Liver (tissue), 8 donors: ENCODE measurements at regions not wholly inside any gene's neighbourhood (a gene's known extent, or its start where the extent isn't known, plus 50 kb on each side); places are given as distances from the start of the nearest gene placed in this dataset.

Experiments used
- DNase-seq: peaks from one replicate; pipeline ENCODE4 v3.0.0-alpha.2; 2017; ENCODE audit warnings: low spot score
- H3K27ac ChIP-seq, 2 donors: one replicate each; pipeline ENCODE4 v1.7.0; 2013; ENCODE audit warnings: inconsistent platforms in 2 of 2, low read length in 2 of 2, control low read depth in 1 of 2, low read depth in 1 of 2, mild to moderate bottlenecking in 1 of 2
- H3K27me3 ChIP-seq, 4 donors: one replicate each; pipeline versions ENCODE4 v1.6.1 to v1.7.0; 2013; ENCODE audit warnings: low read length in 3 of 4, inconsistent platforms in 1 of 4, mild to moderate bottlenecking in 1 of 4, moderate library complexity in 1 of 4; ENCODE audit not compliant: control insufficient read depth in 4 of 4, insufficient read depth in 4 of 4
- H3K36me3 ChIP-seq, 4 donors: one replicate each; pipeline versions ENCODE4 v1.6.1 to v1.7.0; 2013; ENCODE audit warnings: low read length in 3 of 4, mild to moderate bottlenecking in 3 of 4, low read depth in 1 of 4, moderate library complexity in 1 of 4; ENCODE audit not compliant: control insufficient read depth in 4 of 4, insufficient read depth in 3 of 4
- H3K4me1 ChIP-seq, 4 donors: one replicate each; pipeline versions ENCODE4 v1.6.1 to v1.7.0; 2013; ENCODE audit warnings: low read length in 3 of 4, mild to moderate bottlenecking in 3 of 4, moderate library complexity in 1 of 4; ENCODE audit not compliant: control insufficient read depth in 4 of 4, insufficient read depth in 4 of 4
- H3K4me3 ChIP-seq, 3 donors: one replicate each; pipeline versions ENCODE4 v1.6.1 to v1.7.0; 2013; ENCODE audit warnings: low read length in 3 of 3, control low read depth in 1 of 3, low read depth in 1 of 3, mild to moderate bottlenecking in 1 of 3
- H3K9ac ChIP-seq, 2 donors: one replicate each; pipeline ENCODE4 v1.7.0; 2013; ENCODE audit warnings: low read length in 2 of 2, mild to moderate bottlenecking in 2 of 2, moderate library complexity in 2 of 2, control low read depth in 1 of 2, low read depth in 1 of 2
- H3K9me3 ChIP-seq, 4 donors: one replicate each; pipeline versions ENCODE4 v1.6.1 to v1.7.0; 2013; ENCODE audit warnings: low read length in 3 of 4; ENCODE audit not compliant: control insufficient read depth in 4 of 4
- EGR1 ChIP-seq, 2 donors: IDR thresholded peaks; 2 replicates each; pipeline ENCODE4 v1.6.1; 2016 to 2018; ENCODE audit warnings: antibody characterized with exemption in 2 of 2, low read depth in 2 of 2
- FOXA1 ChIP-seq: IDR thresholded peaks from 2 replicates; pipeline ENCODE4 v1.6.1; 2016; ENCODE audit warnings: antibody characterized with exemption
- FOXA2 ChIP-seq: IDR thresholded peaks from 2 replicates; pipeline ENCODE4 v1.6.1; 2016; ENCODE audit warnings: antibody characterized with exemption
- GABPA ChIP-seq, 2 donors: IDR thresholded peaks in 1 of 2; conservative IDR thresholded peaks in 1 of 2; 2 replicates each; pipeline ENCODE4 v1.6.1; 2016; ENCODE audit warnings: antibody characterized with exemption in 2 of 2, mild to moderate bottlenecking in 1 of 2, moderate library complexity in 1 of 2
- HNF4A ChIP-seq, 2 donors: conservative IDR thresholded peaks; 2 replicates each; pipeline ENCODE4 v1.6.1; 2016; ENCODE audit warnings: antibody characterized with exemption in 2 of 2, mild to moderate bottlenecking in 2 of 2
- JUND ChIP-seq, 2 donors: IDR thresholded peaks; 2 replicates each; pipeline ENCODE4 v1.6.1; 2016; ENCODE audit warnings: antibody characterized with exemption in 2 of 2
- NR2F2 ChIP-seq: IDR thresholded peaks from 2 replicates; pipeline ENCODE4 v1.6.1; 2016; ENCODE audit warnings: antibody characterized with exemption
- RAD21 ChIP-seq, 2 donors: IDR thresholded peaks; 2 replicates each; pipeline ENCODE4 v1.6.1; 2016; ENCODE audit warnings: antibody characterized with exemption in 2 of 2, mild to moderate bottlenecking in 2 of 2
- RXRA ChIP-seq, 2 donors: IDR thresholded peaks; 2 replicates each; pipeline ENCODE4 v1.6.1; 2017 to 2018; ENCODE audit warnings: antibody characterized with exemption in 2 of 2, mild to moderate bottlenecking in 1 of 2
- SP1 ChIP-seq: IDR thresholded peaks from 2 replicates; pipeline ENCODE4 v1.6.1; 2018; ENCODE audit warnings: antibody characterized with exemption, mild to moderate bottlenecking
- TAF1 ChIP-seq: conservative IDR thresholded peaks from 2 replicates; pipeline ENCODE4 v1.6.1; 2016; ENCODE audit warnings: antibody characterized with exemption, mild to moderate bottlenecking
- YY1 ChIP-seq: IDR thresholded peaks from 2 replicates; pipeline ENCODE4 v1.6.1; 2016; ENCODE audit warnings: antibody characterized with exemption, mild to moderate bottlenecking
- WGBS: extraction: QIAGEN DNeasy Blood & Tissue Kit; methylation state at CpG from one replicate; pipeline ENCODE4 v1.1.7; 2013; 5-methylcytosine and 5-hydroxymethylcytosine counted together
- TF ChIP-seq, protein P1 (sequence below): IDR thresholded peaks from 2 replicates; pipeline ENCODE4 v1.6.1; 2016; ENCODE audit warnings: antibody characterized with exemption
- TF ChIP-seq, protein P2 (sequence below): IDR thresholded peaks from 2 replicates; pipeline ENCODE4 v1.6.1; 2016; ENCODE audit warnings: antibody characterized with exemption
- TF ChIP-seq, protein P3 (sequence below): IDR thresholded peaks from 2 replicates; pipeline ENCODE4 v1.6.1; 2016; ENCODE audit warnings: antibody characterized with exemption
- TF ChIP-seq, protein P4 (sequence below): IDR thresholded peaks from 2 replicates; pipeline ENCODE4 v1.6.1; 2016; ENCODE audit warnings: antibody characterized with exemption, mild to moderate bottlenecking
- TF ChIP-seq, protein P5 (sequence below): fragments of 150-350 bp; IDR thresholded peaks from 2 replicates; pipeline ENCODE4 v1.5.1; 2017; ENCODE audit warnings: improper control_type of control experiment, low read depth, low read length; ENCODE audit not compliant: missing input control
- donor health status: healthy.
- donor health status: healthy.
- donor health status: healthy.
- donor health status: healthy.
- donor health status: healthy.

DNA sequence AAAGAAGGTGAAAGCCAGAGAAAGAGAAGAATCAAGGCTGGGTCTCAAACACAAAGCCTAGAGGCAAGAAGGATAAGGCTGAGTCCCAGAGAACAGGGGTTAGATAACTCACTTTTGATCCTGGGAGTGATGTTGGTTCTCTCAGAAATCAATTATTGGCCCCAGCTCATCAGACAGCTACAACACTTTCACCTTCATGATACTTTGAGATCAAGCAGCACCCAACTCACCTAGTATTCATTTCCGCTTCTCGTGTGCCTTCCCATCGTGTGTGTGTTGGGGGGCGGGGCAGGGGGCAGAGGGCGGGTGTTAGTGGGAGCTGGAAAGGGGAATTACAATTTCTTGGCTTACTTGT lies 92.2 kb upstream of the RAD23B start (continued):
- TF ChIP-seq, protein P1, sequence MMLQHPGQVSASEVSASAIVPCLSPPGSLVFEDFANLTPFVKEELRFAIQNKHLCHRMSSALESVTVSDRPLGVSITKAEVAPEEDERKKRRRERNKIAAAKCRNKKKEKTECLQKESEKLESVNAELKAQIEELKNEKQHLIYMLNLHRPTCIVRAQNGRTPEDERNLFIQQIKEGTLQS: no peak

DNA sequence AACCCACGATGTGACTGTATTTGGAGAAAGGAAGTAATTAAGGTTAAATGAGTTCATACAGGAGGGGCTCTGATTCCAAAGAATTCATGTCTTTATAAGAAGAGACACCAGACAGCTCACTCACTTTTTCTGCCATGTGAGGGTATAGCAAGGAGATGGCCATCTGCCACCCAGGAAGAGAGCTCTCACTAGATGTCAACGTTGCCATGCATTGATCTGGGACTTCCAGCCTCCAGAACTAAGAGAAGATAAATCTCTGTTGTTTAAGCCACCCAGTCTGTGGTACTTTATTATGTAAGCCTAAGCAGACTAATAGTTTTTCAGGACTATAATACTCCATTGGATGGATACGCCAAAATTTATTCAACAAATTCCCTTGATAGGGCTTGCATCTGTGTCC lies 89.8 kb upstream of the RAD23B start:
- no peaks in the 10 kb centered on the region for H3K27me3 ChIP-seq
- TF ChIP-seq EGR1 (IDR thresholded peaks at IDR 0.05; ENCODE audit: low read depth in 2 of 2): no peak
- no peak for TF ChIP-seq NR2F2
- TF ChIP-seq RXRA (IDR thresholded peaks at IDR 0.05): no peak
- TF ChIP-seq HNF4A (conservative IDR thresholded peaks at IDR 0.05): no peak
- TF ChIP-seq GABPA (IDR thresholded peaks at IDR 0.05 in 1 of 2, conservative IDR thresholded peaks at IDR 0.05 in 1 of 2): no peak
- TF ChIP-seq YY1: no peak
- no peak for TF ChIP-seq RAD21 (IDR thresholded peaks at IDR 0.05)
- TF ChIP-seq, protein P1: no peak
- TF ChIP-seq, protein P2, sequence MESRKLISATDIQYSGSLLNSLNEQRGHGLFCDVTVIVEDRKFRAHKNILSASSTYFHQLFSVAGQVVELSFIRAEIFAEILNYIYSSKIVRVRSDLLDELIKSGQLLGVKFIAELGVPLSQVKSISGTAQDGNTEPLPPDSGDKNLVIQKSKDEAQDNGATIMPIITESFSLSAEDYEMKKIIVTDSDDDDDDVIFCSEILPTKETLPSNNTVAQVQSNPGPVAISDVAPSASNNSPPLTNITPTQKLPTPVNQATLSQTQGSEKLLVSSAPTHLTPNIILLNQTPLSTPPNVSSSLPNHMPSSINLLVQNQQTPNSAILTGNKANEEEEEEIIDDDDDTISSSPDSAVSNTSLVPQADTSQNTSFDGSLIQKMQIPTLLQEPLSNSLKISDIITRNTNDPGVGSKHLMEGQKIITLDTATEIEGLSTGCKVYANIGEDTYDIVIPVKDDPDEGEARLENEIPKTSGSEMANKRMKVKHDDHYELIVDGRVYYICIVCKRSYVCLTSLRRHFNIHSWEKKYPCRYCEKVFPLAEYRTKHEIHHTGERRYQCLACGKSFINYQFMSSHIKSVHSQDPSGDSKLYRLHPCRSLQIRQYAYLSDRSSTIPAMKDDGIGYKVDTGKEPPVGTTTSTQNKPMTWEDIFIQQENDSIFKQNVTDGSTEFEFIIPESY: no peak
- no peak for TF ChIP-seq SP1
- TF ChIP-seq, protein P3, sequence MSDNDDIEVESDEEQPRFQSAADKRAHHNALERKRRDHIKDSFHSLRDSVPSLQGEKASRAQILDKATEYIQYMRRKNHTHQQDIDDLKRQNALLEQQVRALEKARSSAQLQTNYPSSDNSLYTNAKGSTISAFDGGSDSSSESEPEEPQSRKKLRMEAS: no peak
- no peak for TF ChIP-seq TAF1
- TF ChIP-seq FOXA1: no peak
- no peak overlapping the region for H3K27ac ChIP-seq
- no peaks in the 10 kb centered on the region for H3K36me3 ChIP-seq
- no peak overlapping the region for H3K9ac ChIP-seq
- H3K4me1 ChIP-seq: peaks cover 0 to 8% (median 5%) of the 10 kb centered on the region in 4 donors
- DNase-seq: no peak
- H3K9me3 ChIP-seq: no peaks in the 10 kb centered on the region
- H3K4me3 ChIP-seq: no peak overlapping the region
- WGBS: 65% methylated on average over 3 of the region's 3 CpGs

DNA sequence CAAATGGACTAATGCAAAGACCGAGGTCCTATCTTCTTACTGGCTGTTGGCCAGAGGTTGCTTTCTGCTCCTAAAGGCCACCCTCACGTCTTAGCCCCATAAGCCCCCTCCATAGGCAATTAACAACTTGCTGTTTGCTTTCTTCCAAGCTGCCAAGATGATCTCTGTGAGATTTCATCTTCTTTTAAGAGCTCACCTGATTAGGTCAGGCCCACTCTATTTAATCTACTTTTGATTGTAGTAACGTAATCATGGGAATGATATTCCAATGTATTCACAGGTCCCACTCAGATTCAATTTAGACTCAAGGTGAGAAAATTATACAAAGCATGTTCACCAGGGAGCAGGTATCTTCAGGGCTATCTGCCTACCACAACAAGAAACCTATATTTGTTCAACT lies 84.4 kb upstream of the RAD23B start:
- DNase-seq: no peak
- no peaks in the 10 kb centered on the region for H3K36me3 ChIP-seq
- H3K27me3 ChIP-seq: no peaks in the 10 kb centered on the region
- H3K4me3 ChIP-seq: no peak overlapping the region
- no peak for TF ChIP-seq YY1
- no peak for TF ChIP-seq TAF1
- TF ChIP-seq, protein P2: no peak
- no peak for TF ChIP-seq FOXA1
- no peak for TF ChIP-seq RAD21 (IDR thresholded peaks at IDR 0.05)
- no peak for TF ChIP-seq EGR1 (IDR thresholded peaks at IDR 0.05; ENCODE audit: low read depth in 2 of 2)
- no peak for TF ChIP-seq HNF4A (conservative IDR thresholded peaks at IDR 0.05)
- TF ChIP-seq RXRA (IDR thresholded peaks at IDR 0.05): no peak
- TF ChIP-seq GABPA (IDR thresholded peaks at IDR 0.05 in 1 of 2, conservative IDR thresholded peaks at IDR 0.05 in 1 of 2): no peak
- TF ChIP-seq, protein P4, sequence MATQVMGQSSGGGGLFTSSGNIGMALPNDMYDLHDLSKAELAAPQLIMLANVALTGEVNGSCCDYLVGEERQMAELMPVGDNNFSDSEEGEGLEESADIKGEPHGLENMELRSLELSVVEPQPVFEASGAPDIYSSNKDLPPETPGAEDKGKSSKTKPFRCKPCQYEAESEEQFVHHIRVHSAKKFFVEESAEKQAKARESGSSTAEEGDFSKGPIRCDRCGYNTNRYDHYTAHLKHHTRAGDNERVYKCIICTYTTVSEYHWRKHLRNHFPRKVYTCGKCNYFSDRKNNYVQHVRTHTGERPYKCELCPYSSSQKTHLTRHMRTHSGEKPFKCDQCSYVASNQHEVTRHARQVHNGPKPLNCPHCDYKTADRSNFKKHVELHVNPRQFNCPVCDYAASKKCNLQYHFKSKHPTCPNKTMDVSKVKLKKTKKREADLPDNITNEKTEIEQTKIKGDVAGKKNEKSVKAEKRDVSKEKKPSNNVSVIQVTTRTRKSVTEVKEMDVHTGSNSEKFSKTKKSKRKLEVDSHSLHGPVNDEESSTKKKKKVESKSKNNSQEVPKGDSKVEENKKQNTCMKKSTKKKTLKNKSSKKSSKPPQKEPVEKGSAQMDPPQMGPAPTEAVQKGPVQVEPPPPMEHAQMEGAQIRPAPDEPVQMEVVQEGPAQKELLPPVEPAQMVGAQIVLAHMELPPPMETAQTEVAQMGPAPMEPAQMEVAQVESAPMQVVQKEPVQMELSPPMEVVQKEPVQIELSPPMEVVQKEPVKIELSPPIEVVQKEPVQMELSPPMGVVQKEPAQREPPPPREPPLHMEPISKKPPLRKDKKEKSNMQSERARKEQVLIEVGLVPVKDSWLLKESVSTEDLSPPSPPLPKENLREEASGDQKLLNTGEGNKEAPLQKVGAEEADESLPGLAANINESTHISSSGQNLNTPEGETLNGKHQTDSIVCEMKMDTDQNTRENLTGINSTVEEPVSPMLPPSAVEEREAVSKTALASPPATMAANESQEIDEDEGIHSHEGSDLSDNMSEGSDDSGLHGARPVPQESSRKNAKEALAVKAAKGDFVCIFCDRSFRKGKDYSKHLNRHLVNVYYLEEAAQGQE: no peak
- TF ChIP-seq, protein P3: no peak
- TF ChIP-seq NR2F2: no peak
- no peak for TF ChIP-seq SP1
- TF ChIP-seq, protein P5, sequence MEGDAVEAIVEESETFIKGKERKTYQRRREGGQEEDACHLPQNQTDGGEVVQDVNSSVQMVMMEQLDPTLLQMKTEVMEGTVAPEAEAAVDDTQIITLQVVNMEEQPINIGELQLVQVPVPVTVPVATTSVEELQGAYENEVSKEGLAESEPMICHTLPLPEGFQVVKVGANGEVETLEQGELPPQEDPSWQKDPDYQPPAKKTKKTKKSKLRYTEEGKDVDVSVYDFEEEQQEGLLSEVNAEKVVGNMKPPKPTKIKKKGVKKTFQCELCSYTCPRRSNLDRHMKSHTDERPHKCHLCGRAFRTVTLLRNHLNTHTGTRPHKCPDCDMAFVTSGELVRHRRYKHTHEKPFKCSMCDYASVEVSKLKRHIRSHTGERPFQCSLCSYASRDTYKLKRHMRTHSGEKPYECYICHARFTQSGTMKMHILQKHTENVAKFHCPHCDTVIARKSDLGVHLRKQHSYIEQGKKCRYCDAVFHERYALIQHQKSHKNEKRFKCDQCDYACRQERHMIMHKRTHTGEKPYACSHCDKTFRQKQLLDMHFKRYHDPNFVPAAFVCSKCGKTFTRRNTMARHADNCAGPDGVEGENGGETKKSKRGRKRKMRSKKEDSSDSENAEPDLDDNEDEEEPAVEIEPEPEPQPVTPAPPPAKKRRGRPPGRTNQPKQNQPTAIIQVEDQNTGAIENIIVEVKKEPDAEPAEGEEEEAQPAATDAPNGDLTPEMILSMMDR: no peak
- TF ChIP-seq, protein P1: no peak
- TF ChIP-seq JUND (IDR thresholded peaks at IDR 0.05): no peak
- TF ChIP-seq FOXA2: no peak
- H3K4me1 ChIP-seq: no peaks in the 10 kb centered on the region
- H3K9ac ChIP-seq: no peak overlapping the region
- WGBS: 90% methylated on average over 3 of the region's 3 CpGs
- H3K9me3 ChIP-seq: peaks cover 0 to 3% (median 1%) of the 10 kb centered on the region in 4 donors
- H3K27ac ChIP-seq: no peak overlapping the region
